Esophagus muscularis mucosa (tissue), 4 donors: ENCODE measurements at regions not wholly inside any gene's neighbourhood (a gene's known extent, or its start where the extent isn't known, plus 50 kb on each side); places are given as distances from the start of the nearest gene placed in this dataset.

ENCODE experiments used
- DNase-seq: peaks from one replicate; pipeline ENCODE4 v3.0.0-alpha.2; 2017; ENCODE audit errors: extremely low spot score
- H3K27ac ChIP-seq, 4 donors: fragments of 200-600 bp; sonication (generic); replicated peaks in 1 of 4; 1 replicate in 3 of 4; 2 replicates in 1 of 4; pipeline ENCODE4 v1.5.1; 2016 to 2019; ENCODE audit warnings: mild to moderate bottlenecking in 1 of 4
- H3K27me3 ChIP-seq, 4 donors: fragments of 200-600 bp; sonication (generic); one replicate each; pipeline versions ENCODE4 v1.5.1 to v1.6.0; 2016 to 2019
- H3K36me3 ChIP-seq, 4 donors: fragments of 200-600 bp; sonication (generic); one replicate each; pipeline ENCODE4 v1.5.1; 2016 to 2019
- H3K4me1 ChIP-seq, 4 donors: fragments of 200-600 bp; sonication (generic); one replicate each; pipeline ENCODE4 v1.5.1; 2016 to 2019
- H3K4me3 ChIP-seq, 4 donors: fragments of 200-600 bp; sonication (generic); 1 replicate in 2 of 4; 2 replicates in 2 of 4; pipeline ENCODE4 v1.5.1; 2016 to 2019; ENCODE audit warnings: mild to moderate bottlenecking in 4 of 4, moderate library complexity in 1 of 4
- H3K9me3 ChIP-seq, 4 donors: fragments of 200-600 bp; sonication (generic); 1 replicate in 3 of 4; 2 replicates in 1 of 4; pipeline ENCODE4 v1.5.1; 2016 to 2019
- EP300 ChIP-seq: sonication (generic); formaldehyde crosslinking; IDR thresholded peaks from one replicate; pipeline ENCODE4 v1.6.1; 2017; ENCODE audit warnings: antibody characterized with exemption
- POLR2A ChIP-seq: fragments of 450-650 bp; IDR thresholded peaks from one replicate; pipeline ENCODE4 v1.6.1; 2017; ENCODE audit warnings: antibody characterized with exemption, moderate library complexity, mild to moderate bottlenecking, low read depth
- POLR2AphosphoS5 ChIP-seq, 2 donors: sonication (generic); formaldehyde crosslinking; IDR thresholded peaks; one replicate each; pipeline ENCODE4 v1.6.1; 2017; ENCODE audit warnings: antibody characterized with exemption in 2 of 2
- WGBS: methylation state at CpG from one replicate; pipeline ENCODE4 v1.1.5; 2018; 5-methylcytosine and 5-hydroxymethylcytosine counted together
- intact Hi-C: fragments of 100-400 bp; cut with DNase I; formaldehyde crosslinking; loops from one replicate; pipeline ENCODE4 v1.15.1; 2023
- TF ChIP-seq, protein P1 (sequence below), 3 experiments: fragments of 200-600 bp in 2 of 3; fragments of 450-650 bp in 1 of 3; sonication (generic) in 2 of 3; IDR thresholded peaks; one replicate each; pipeline ENCODE4 v1.5.1; 2017 to 2019; ENCODE audit warnings: antibody characterized with exemption in 3 of 3, mild to moderate bottlenecking in 2 of 3, moderate library complexity in 1 of 3

GRCh38 chr5:91315701-91316100 lies 67.4 kb downstream of the ARRDC3 start:
- no peaks in the 10 kb centered on the region for H3K36me3 ChIP-seq
- H3K27ac ChIP-seq = no peak overlapping the region
- intact Hi-C loops = loop anchor here (10.0 kb wide), 1 partner anchor 381 kb away; no protein-coding TSS in a partner anchor
- no peak for DNase-seq
- H3K27me3 ChIP-seq = no peaks in the 10 kb centered on the region
- WGBS = 89% methylated on average over 4 of the region's 4 CpGs
- TF ChIP-seq, protein P1, sequence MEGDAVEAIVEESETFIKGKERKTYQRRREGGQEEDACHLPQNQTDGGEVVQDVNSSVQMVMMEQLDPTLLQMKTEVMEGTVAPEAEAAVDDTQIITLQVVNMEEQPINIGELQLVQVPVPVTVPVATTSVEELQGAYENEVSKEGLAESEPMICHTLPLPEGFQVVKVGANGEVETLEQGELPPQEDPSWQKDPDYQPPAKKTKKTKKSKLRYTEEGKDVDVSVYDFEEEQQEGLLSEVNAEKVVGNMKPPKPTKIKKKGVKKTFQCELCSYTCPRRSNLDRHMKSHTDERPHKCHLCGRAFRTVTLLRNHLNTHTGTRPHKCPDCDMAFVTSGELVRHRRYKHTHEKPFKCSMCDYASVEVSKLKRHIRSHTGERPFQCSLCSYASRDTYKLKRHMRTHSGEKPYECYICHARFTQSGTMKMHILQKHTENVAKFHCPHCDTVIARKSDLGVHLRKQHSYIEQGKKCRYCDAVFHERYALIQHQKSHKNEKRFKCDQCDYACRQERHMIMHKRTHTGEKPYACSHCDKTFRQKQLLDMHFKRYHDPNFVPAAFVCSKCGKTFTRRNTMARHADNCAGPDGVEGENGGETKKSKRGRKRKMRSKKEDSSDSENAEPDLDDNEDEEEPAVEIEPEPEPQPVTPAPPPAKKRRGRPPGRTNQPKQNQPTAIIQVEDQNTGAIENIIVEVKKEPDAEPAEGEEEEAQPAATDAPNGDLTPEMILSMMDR (IDR thresholded peaks at IDR 0.05) = no peak
- TF ChIP-seq POLR2A = no peak
- no peak for TF ChIP-seq POLR2AphosphoS5 (IDR thresholded peaks at IDR 0.05)
- no peak for TF ChIP-seq EP300
- H3K4me1 ChIP-seq = peaks cover 39 to 45% (median 41%) of the 10 kb centered on the region in 4 donors
- no peak overlapping the region for H3K4me3 ChIP-seq
- H3K9me3 ChIP-seq = no peaks in the 10 kb centered on the region

DNA sequence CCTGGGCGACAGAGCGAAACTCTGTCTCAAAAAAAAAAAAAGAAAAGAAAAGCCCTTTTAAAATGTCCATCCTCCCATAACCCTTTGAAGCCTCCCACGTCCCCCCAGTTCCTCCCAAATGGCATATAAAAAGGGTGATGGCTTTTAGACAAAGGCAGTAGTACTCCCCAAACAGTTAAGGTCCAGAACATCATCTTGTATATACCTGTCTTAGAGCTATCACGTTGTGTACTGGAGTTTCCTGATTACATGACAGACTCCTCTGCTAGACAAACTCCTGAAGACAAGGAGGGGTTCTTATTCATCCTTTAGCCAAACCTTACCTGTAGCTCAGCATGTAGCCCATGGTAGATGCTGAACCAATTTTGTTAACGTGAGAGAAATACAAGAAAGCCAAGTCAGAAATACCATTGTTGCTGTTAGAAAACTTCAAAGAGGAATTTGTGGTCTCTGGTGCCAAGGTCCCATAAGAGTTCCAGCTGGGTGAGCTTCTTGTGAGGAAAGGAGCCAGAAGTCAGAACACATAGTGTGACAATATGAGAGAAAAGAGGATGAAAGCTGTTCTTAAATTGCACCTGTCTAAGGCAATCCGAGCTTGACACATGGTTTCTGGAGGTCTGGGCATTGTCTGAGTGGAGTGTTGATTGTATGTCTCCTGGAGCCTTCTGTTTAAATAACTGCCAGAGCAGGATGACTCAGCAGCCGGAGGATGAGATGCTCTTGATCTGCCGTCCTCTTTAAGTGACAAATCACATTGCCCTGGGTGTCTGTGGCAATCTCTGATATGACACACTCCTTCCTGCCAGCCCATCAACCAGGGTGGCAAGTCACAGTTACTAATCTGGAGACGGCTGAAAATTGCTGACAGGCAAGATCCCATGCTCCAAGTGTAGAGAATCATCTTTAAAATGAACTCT lies 69.1 kb downstream of the ARRDC3 start:
- intact Hi-C loops = loop anchor here (2.0 to 10.0 kb wide), 3 partner anchors 69 to 379 kb away; partner anchors contain the start of gene ARRDC3
- peaks cover 39 to 47% (median 41%) of the 10 kb centered on the region in 4 donors for H3K4me1 ChIP-seq
- TF ChIP-seq EP300 (no peak), POLR2AphosphoS5 (IDR thresholded peaks at IDR 0.05) (peak; percentile 86 to 94)
- H3K4me3 ChIP-seq = peak overlapping the region in 1 of 4 donors; percentile 12
- H3K36me3 ChIP-seq = no peaks in the 10 kb centered on the region
- H3K27me3 ChIP-seq = no peaks in the 10 kb centered on the region
- no peaks in the 10 kb centered on the region for H3K9me3 ChIP-seq
- DNase-seq = peak; percentile 95
- WGBS = 33% methylated on average over 9 of the region's 9 CpGs
- peak overlapping the region; percentile 76 to 81 (median 79) for H3K27ac ChIP-seq

DNA sequence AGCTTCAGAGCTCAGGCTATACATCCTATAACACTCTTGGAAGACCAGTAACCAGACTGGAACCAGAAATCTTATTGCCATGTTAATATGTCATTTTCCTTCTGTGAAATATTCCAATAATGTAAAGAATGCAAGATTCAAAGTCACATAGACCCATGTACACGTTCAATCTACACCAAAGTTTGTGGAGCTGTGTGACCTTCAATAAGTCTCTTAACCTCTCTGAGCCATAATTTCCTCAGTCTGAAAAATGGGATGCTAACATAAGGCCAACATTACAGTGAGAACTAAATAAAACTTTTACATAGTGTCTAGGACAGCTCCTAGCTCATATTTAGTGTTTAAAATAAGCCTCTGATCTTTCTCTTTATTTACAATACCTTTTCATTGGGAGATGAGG lies 70.4 kb downstream of the ARRDC3 start:
- intact Hi-C loops = loop anchor here (2.0 to 10.0 kb wide), 3 partner anchors 70 to 378 kb away; partner anchors contain the start of gene ARRDC3
- peak overlapping the region; percentile 76 to 81 (median 79) for H3K27ac ChIP-seq
- peaks cover 39 to 47% (median 41%) of the 10 kb centered on the region in 4 donors for H3K4me1 ChIP-seq
- 65% methylated on average over 1 of the region's 1 CpG for WGBS
- no peaks in the 10 kb centered on the region for H3K27me3 ChIP-seq
- no peaks in the 10 kb centered on the region for H3K36me3 ChIP-seq
- H3K4me3 ChIP-seq = no peak overlapping the region
- H3K9me3 ChIP-seq = no peaks in the 10 kb centered on the region
- TF ChIP-seq POLR2AphosphoS5 (IDR thresholded peaks at IDR 0.05) (no peak), EP300 (no peak), POLR2A (no peak)
- TF ChIP-seq, protein P1 (IDR thresholded peaks at IDR 0.05) = no peak
- no peak for DNase-seq

DNA sequence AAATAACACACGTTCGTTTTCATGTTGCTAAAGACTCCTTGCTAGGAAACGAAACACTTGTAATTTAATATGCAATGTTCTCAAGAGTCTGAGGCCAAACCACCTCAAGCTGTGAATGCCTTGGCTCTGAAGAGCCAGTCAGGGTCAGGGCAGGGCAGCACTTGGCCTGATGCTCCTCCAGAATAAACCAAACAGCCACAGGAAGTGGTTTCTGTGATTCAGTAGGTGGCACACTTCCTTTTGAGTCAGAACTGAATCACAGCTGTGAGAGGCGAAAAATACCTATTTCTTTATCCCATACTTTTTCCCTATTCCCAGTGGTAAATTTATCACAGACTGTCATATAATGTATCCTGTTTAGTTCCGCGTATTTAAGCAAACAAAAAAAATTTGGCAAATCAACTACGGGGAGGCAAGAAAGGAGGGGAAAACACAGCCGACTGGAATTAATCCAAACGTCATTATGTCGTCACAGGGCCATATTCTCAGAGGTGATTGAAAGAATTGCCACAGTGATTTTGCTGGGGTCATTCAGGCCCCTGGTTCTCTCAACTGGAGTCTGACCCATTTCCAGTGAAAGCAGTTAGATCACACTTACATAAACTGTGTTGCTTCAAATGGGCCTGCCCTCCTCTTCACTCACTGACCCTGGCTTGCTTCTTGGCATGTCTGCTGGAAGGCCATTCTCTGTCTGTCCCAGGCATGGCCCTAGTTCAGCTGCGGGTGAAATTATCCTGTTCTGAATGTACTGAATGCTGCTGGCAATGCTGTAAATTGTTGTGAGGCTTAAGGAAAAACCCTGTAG lies 71.2 kb downstream of the ARRDC3 start:
- peaks cover 39 to 47% (median 41%) of the 10 kb centered on the region in 4 donors for H3K4me1 ChIP-seq
- 6% methylated on average over 11 of the region's 11 CpGs for WGBS
- H3K27me3 ChIP-seq = no peaks in the 10 kb centered on the region
- peak overlapping the region; percentile 76 to 81 (median 79) for H3K27ac ChIP-seq
- intact Hi-C loops = loop anchor here (2.0 to 10.0 kb wide), 4 partner anchors 31 to 377 kb away; partner anchors contain the start of gene ARRDC3
- TF ChIP-seq, protein P1 (IDR thresholded peaks at IDR 0.05) = peak in 1 of 3 experiments; percentile 12
- TF ChIP-seq EP300 (no peak), POLR2AphosphoS5 (IDR thresholded peaks at IDR 0.05) (peak; percentile 81 to 82), POLR2A (no peak)
- H3K36me3 ChIP-seq = no peaks in the 10 kb centered on the region
- DNase-seq = peak; percentile 95
- H3K4me3 ChIP-seq = no peak overlapping the region
- no peaks in the 10 kb centered on the region for H3K9me3 ChIP-seq
